Activated naive CD4-positive, alpha-beta T cell treated with anti-CD3 and anti-CD28 coated beads, Interleukin-2, amount 10 ng/mL, durations not matched to agents 7 days and 5 days (primary cell): ENCODE measurements at regions not wholly inside any gene's neighbourhood (a gene's known extent, or its start where the extent isn't known, plus 50 kb on each side); places are given as distances from the start of the nearest gene placed in this dataset.

Experiments used
- CTCF ChIA-PET: fragments of 350-600 bp; sonication (Branson Sonifier 250); formaldehyde crosslinking; loops from one replicate; lab custom pipeline; 2021; ENCODE audit warnings: antibody characterized with exemption; lab: Charles Lee
- DNase-seq: peaks from one replicate; pipeline ENCODE4 v3.0.0-alpha.2; 2020
- H3K27ac Mint-ChIP-seq: one replicate; pipeline ENCODE4 v1.8.0; 2021; ENCODE audit warnings: mild to moderate bottlenecking, moderate library complexity, mixed read lengths
- H3K27me3 Mint-ChIP-seq: one replicate; pipeline ENCODE4 v1.8.0; 2021; ENCODE audit warnings: mild to moderate bottlenecking, mixed read lengths
- H3K36me3 Mint-ChIP-seq: one replicate; pipeline ENCODE4 v1.8.0; 2021; ENCODE audit warnings: mixed read lengths
- H3K4me1 Mint-ChIP-seq: one replicate; pipeline ENCODE4 v1.8.0; 2021; ENCODE audit warnings: mixed read lengths
- H3K4me3 Mint-ChIP-seq: one replicate; pipeline ENCODE4 v1.8.0; 2021; ENCODE audit warnings: mild to moderate bottlenecking, moderate library complexity, mixed read lengths
- H3K9me3 Mint-ChIP-seq: one replicate; pipeline ENCODE4 v1.8.0; 2021; ENCODE audit warnings: mixed read lengths

DNA sequence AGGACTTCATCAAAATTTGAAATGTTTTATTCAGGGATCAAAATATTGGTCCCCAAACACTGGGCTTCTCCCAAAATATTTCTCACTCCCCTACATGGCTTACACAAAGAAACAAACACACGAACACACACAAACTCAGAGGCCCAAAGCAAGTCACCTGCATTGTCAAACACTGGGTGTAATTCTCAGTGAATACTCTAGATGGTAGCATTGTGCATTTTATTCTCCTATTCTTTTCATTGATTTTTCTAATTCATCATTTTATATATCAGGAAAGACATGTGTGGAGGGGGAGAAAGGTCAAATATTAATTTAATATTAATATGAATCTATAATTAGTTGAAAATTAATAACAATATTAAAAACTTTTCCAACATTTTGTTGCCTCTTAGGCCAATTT is 72.3 kb upstream of the TNMD start:
- CTCF ChIA-PET = interaction anchor here (0.7 to 1.8 kb wide), 2 partner anchors 17 to 256 kb away, joined by 3 to 5 read pairs; no protein-coding TSS in a partner anchor
- H3K27ac Mint-ChIP-seq = no peak overlapping the region
- H3K4me1 Mint-ChIP-seq = no peaks in the 10 kb centered on the region
- no peaks in the 10 kb centered on the region for H3K27me3 Mint-ChIP-seq
- no peaks in the 10 kb centered on the region for H3K36me3 Mint-ChIP-seq
- no peaks in the 10 kb centered on the region for H3K9me3 Mint-ChIP-seq
- DNase-seq = no peak
- H3K4me3 Mint-ChIP-seq = no peak overlapping the region

DNA sequence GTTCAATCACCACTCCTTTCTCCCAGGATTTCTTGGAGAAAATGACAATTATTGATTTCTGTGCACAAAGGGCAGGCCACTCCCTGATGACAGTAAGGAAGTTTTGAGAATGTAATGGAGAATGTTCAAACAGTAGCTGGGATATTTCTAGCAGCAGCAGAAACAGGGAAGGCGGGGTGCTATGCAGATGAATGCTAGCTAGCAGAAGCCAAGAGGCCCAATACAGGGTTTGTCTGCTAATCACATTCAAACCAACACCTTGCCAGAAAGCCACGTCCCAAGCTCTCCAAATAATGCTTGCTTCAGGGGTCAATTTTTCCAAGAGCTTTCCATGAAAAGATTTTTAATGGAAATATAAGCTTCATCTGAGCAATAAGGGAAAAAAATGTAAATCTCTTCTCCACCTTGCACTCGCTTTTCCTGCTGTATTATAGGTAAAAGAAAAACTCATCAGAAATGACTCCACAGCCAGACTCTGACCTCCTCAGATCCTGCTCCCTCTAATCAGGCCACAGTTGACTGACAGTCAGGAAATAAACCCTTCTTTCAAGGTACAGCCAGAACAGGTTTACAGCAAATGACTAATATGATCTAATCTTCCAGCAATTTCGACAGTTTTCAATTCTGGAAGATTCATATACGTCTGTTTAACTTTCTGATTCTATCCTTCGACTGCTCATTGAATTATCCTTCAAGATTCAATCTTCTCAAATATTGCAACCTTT is 84.7 kb upstream of the PCDH19 start:
- CTCF ChIA-PET = interaction anchor here (1.0 kb wide), 1 partner anchor 17 kb away, joined by 3 read pairs; no protein-coding TSS in a partner anchor
- no peak overlapping the region for H3K4me3 Mint-ChIP-seq
- H3K4me1 Mint-ChIP-seq = no peaks in the 10 kb centered on the region
- H3K9me3 Mint-ChIP-seq = no peaks in the 10 kb centered on the region
- H3K36me3 Mint-ChIP-seq = no peaks in the 10 kb centered on the region
- DNase-seq = no peak
- H3K27me3 Mint-ChIP-seq = no peaks in the 10 kb centered on the region
- H3K27ac Mint-ChIP-seq = no peak overlapping the region

DNA sequence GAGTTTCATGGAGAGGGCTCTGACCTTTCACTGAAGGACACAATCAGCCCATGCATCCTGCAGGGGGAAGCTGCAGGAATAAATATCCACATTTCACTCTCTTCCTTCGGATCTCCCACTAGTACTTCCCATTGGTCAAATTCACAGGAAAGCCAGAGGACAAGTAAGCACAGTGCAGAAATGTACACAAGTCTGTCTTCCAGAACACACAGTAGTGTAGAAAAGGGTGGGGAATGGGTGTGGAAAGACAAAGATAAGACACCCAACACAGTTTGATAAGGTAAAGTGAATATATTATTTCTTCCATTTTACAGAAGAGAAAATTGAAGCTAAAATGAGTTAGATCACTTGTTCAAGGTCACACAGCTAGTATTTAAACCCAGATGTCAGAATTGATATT is 81.1 kb upstream of the PCDH19 start:
- Mint-ChIP-seq H3K27me3 (no peaks in the 10 kb centered on the region), H3K27ac (no peak overlapping the region), H3K36me3 (no peaks in the 10 kb centered on the region), H3K4me1 (no peaks in the 10 kb centered on the region), H3K4me3 (no peak overlapping the region), H3K9me3 (no peaks in the 10 kb centered on the region)
- no peak for DNase-seq
- CTCF ChIA-PET = no interaction called here

DNA sequence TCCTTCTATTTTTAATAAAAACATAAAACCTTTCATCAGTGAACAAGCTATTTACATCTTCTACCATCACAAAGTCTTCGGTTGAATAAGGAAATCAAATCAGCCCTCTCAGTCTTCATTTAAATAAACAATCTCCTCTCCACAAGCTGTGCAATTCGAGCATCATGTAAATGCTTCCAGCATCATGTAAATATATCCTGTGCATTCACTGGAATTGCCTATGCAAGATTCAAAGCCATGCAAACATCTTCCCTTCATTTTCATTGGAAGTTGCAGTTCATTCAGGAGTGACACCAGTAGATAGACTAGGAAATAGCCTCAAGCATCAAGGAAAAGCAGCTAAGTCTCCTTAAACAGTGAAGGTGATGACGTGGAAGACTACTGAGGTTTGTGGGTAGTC is 77.7 kb upstream of the PCDH19 start:
- no peaks in the 10 kb centered on the region for H3K4me1 Mint-ChIP-seq
- no peaks in the 10 kb centered on the region for H3K36me3 Mint-ChIP-seq
- no peak overlapping the region for H3K27ac Mint-ChIP-seq
- CTCF ChIA-PET = no interaction called here
- H3K4me3 Mint-ChIP-seq = no peak overlapping the region
- H3K9me3 Mint-ChIP-seq = no peaks in the 10 kb centered on the region
- DNase-seq = no peak
- H3K27me3 Mint-ChIP-seq = no peaks in the 10 kb centered on the region

DNA sequence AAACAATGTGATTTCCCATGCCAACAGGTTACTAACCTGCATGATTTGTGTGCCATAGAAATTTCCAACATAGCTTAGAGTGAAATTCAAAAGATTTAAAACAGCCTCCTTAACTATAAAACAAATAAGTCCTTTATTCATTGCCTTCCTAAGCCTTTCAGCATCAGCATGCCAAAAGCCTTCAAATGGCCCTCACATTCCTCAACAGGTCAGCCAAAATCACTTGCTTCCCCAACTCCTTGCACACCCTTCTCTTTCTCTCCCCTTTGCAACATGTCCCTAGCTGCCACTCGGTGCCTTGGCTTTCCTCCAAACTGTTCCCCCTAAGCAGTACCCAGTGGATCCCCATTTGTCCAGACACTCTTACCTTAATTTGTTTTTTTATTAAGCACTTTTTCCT is 74.9 kb upstream of the PCDH19 start:
- CTCF ChIA-PET = interaction anchor here (0.6 kb wide), 1 partner anchor 53 kb away, joined by 3 read pairs; no protein-coding TSS in a partner anchor
- no peaks in the 10 kb centered on the region for H3K27me3 Mint-ChIP-seq

DNA sequence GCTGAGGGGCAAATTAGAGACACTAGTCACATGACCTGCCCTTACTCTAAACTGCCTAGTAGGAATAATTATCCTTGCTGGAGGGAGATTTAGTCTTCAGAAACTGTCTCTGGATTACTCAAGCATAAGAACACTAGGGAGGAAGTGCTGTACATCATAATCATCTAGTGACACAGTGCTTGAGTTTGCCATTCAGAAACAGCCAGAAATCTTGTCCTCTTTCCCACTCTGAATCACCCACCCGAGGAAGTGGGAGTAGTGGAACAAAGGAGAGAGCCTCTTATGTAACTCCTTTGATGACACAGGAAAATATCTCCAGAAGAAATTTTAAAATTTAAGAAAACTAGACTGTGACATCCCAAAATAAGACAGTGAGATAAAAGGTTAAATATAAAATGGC is 69.3 kb upstream of the PCDH19 start:
- CTCF ChIA-PET = no interaction called here
- no peak overlapping the region for H3K4me3 Mint-ChIP-seq
- no peaks in the 10 kb centered on the region for H3K4me1 Mint-ChIP-seq
- no peak overlapping the region for H3K27ac Mint-ChIP-seq
- no peak for DNase-seq
- no peaks in the 10 kb centered on the region for H3K36me3 Mint-ChIP-seq
- peaks cover 1% of the 10 kb centered on the region for H3K9me3 Mint-ChIP-seq
- H3K27me3 Mint-ChIP-seq = no peaks in the 10 kb centered on the region

More for the DNA sequence above, 74.9 kb upstream of the PCDH19 start:
- H3K9me3 Mint-ChIP-seq = no peaks in the 10 kb centered on the region
- H3K4me3 Mint-ChIP-seq = no peak overlapping the region
- DNase-seq = no peak
- no peak overlapping the region for H3K27ac Mint-ChIP-seq
- no peaks in the 10 kb centered on the region for H3K36me3 Mint-ChIP-seq
- H3K4me1 Mint-ChIP-seq = no peaks in the 10 kb centered on the region

DNA sequence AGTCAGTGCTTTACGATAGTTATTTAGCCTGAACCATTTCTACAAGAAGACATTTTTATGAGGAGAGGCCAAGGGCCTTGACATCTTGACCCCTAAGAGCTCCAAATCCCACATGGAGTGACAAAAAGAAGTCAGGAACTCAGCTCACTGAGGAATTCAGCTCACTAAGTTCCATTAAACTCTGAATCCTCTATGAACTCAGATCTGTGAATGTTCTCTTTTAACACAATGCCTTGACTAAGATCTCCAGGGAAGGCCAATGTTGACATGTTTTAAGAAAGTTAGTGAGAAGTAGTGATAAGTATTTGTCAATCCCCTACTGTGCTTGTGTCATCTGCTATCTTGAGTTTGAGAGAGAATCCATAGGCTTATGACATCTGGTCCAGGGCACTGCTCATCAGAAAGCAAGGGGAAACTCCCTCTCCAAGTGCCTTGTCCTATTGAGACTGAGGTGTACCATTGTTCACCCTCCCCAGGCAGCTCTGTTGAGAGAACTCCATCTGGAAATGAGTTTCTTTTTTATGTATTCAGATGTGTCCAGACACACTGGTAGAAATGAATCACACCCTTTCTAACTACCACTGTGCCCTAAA is 68.7 kb upstream of the PCDH19 start:
- no peaks in the 10 kb centered on the region for H3K36me3 Mint-ChIP-seq
- H3K27ac Mint-ChIP-seq = no peak overlapping the region
- no peak overlapping the region for H3K4me3 Mint-ChIP-seq
- no peak for DNase-seq
- no peaks in the 10 kb centered on the region for H3K27me3 Mint-ChIP-seq
- CTCF ChIA-PET = no interaction called here
- no peaks in the 10 kb centered on the region for H3K4me1 Mint-ChIP-seq
- peaks cover 3% of the 10 kb centered on the region for H3K9me3 Mint-ChIP-seq

DNA sequence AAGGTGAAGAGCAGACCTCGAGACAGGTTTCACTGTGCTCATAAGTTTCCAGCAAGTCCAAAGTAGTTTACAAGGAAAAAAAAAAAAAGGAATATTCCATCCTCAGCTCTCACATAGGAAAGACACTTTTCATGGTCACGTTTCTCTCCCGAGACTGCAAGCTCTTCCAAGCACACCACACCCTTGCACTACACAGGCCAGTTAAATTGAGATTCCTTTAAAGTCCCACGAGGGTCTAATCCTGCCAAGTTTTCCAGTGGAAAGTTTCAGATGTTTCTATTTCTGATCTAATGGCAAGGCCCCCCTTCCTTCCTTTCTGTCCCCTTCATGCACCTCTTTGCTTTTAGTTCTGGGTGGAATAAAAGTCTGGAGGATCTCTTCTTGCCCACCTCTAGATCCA is 67.9 kb upstream of the PCDH19 start:
- DNase-seq = no peak
- Mint-ChIP-seq H3K36me3 (no peaks in the 10 kb centered on the region), H3K27ac (no peak overlapping the region), H3K27me3 (no peaks in the 10 kb centered on the region), H3K9me3 (peaks cover 3% of the 10 kb centered on the region), H3K4me3 (no peak overlapping the region), H3K4me1 (no peaks in the 10 kb centered on the region)
- CTCF ChIA-PET = no interaction called here

DNA sequence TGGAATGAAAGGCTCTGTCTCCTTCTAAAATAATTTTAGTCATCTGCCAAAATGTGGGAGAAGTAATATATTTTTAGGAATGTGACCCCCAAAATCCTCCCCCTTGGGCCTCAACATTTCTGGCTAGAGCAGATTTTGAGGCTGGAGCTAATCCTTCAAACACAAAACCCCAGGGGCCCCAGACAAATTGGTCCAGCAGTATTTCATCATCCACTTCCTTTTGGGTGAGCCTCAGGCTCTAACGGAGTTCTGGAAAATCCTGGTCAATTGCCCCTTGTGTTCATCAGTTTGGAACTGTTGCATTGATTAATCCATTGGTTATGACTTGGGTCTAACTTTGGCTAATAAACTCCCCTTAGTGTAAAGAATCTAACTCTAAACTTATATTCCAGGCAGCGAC is 67.4 kb upstream of the PCDH19 start:
- H3K27me3 Mint-ChIP-seq = no peaks in the 10 kb centered on the region
- no peak overlapping the region for H3K27ac Mint-ChIP-seq
- CTCF ChIA-PET = no interaction called here
- H3K9me3 Mint-ChIP-seq = peaks cover 3% of the 10 kb centered on the region
- no peak overlapping the region for H3K4me3 Mint-ChIP-seq
- H3K4me1 Mint-ChIP-seq = no peaks in the 10 kb centered on the region
- no peaks in the 10 kb centered on the region for H3K36me3 Mint-ChIP-seq
- DNase-seq = no peak
